PC-9 (cell line): ENCODE measurements at regions not wholly inside any gene's neighbourhood (a gene's known extent, or its start where the extent isn't known, plus 50 kb on each side); places are given as distances from the start of the nearest gene placed in this dataset.

Experiments used
- CTCF ChIP-seq: fragments of 200-600 bp; sonication (generic); conservative IDR thresholded peaks from 2 replicates; pipeline ENCODE4 v1.6.1; 2017; ENCODE audit warnings: mixed run types, antibody characterized with exemption, mild to moderate bottlenecking, moderate library complexity
- EZH2 ChIP-seq: fragments of 200-600 bp; sonication (generic); IDR thresholded peaks from 2 replicates; pipeline ENCODE4 v1.8.0; 2017; ENCODE audit warnings: antibody characterized with exemption, low read depth

GRCh38 chr11:13883589-13883988 is 78.9 kb upstream of the SPON1 start:
- TF ChIP-seq EZH2 (no peak), CTCF (no peak)
